DND-41 (cell line): ENCODE measurements at regions not wholly inside any gene's neighbourhood (a gene's known extent, or its start where the extent isn't known, plus 50 kb on each side); places are given as distances from the start of the nearest gene placed in this dataset.

Experiments
- EZH2 ChIP-seq: IDR thresholded peaks from 3 replicates; pipeline ENCODE4 v1.6.1; 2012; ENCODE audit warnings: borderline replicate concordance, low read depth, mild to moderate bottlenecking, moderate library complexity, low read length, inconsistent platforms; ENCODE audit not compliant: severe bottlenecking
- TF ChIP-seq, protein P1 (sequence below): IDR thresholded peaks from 2 replicates; pipeline ENCODE4 v1.5.1; 2012; ENCODE audit warnings: borderline replicate concordance, low read length, moderate library complexity, mild to moderate bottlenecking; ENCODE audit not compliant: poor library complexity, severe bottlenecking; ENCODE audit errors: extremely low read depth

DNA sequence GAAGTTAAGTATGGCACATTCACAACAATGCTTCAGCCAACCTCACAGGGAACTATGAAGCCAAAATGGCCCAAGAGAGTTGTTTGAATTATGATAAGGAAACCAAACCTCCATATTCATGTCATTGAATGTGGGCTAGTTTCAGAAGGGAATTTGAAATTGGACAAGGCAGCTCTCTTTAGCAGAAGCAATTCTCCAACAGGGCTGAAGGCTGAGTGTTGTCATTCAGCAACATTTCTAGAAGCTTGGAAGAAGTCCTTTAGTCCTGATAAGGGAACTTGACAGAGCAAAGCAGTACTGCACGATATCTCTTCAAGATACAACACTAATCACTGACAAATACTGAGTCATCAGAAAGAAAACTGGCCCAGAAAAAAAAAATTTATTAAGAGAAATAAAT, 115.4 kb downstream of the SLC25A46 start:
- no peak for TF ChIP-seq EZH2
- TF ChIP-seq, protein P1, sequence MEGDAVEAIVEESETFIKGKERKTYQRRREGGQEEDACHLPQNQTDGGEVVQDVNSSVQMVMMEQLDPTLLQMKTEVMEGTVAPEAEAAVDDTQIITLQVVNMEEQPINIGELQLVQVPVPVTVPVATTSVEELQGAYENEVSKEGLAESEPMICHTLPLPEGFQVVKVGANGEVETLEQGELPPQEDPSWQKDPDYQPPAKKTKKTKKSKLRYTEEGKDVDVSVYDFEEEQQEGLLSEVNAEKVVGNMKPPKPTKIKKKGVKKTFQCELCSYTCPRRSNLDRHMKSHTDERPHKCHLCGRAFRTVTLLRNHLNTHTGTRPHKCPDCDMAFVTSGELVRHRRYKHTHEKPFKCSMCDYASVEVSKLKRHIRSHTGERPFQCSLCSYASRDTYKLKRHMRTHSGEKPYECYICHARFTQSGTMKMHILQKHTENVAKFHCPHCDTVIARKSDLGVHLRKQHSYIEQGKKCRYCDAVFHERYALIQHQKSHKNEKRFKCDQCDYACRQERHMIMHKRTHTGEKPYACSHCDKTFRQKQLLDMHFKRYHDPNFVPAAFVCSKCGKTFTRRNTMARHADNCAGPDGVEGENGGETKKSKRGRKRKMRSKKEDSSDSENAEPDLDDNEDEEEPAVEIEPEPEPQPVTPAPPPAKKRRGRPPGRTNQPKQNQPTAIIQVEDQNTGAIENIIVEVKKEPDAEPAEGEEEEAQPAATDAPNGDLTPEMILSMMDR = no peak
